ENCODE measurements at regions not wholly inside any gene's neighbourhood (a gene's known extent, or its start where the extent isn't known, plus 50 kb on each side); places are given as distances from the start of the nearest gene placed in this dataset.

DNA sequence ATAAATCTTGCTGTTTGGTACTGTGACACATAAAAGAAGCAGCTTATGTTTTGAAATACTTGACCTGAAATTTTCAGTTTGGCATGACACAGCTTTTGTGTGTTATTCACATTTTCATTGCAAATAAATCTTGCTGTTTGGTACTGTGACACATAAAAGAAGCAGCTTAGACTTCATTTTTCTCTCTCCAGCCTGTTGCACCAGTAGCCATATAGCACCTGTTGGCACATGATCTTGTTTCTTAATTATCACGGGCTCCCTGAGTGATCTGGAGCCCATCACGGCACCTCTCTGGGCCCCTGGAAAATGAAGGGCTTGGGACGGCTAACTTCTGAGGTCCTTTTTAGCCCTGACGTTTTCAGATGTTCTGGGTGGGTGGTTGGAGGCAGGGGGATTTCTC is 77.4 kb upstream of the SLCO3A1 start:
- DNase-seq (ENCODE audit: extremely low spot score, insufficient read length, low read depth) (no peak), FAIRE-seq (no peak)

DNA sequence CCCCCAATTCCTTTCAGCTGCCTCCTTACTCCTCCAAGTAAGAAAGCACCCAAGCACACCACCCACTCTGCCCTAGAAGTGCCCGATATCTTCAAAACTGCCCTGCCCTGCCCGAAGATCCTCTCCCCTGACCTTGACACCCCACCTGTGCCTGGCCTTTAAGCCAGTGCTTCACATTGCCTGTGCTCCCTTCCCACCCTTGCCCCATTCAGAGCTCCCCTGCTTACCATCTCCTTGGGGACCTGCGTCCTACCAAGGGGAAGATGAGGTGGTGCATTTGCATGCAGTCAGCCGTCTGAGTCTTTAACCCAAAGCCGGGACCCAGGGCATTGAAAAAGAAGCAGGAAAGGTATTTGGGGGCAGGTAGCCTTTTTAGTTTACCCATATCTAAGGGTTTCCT is 73.5 kb upstream of the SLCO3A1 start:
- no peak for DNase-seq (ENCODE audit: extremely low spot score, insufficient read length, low read depth)
- no peak for FAIRE-seq

DNA sequence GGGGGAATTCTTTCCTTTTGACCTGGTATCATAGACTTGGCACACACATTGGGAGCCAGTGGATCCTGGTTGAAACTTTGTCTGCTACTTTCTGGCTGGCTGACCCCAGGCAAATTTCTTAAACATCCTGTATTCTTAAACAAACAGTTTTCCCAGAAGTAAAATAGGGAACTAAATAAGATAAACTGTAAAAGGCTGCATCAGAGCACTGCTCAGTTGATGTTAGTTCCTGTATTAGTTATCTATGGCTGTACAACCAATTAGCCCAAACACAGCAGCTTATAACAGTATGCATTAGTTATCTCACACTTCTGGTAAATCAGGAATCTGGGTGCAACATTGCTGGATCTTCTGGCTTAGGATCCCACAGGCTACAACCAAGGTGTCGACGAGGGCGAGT is 73.1 kb upstream of the SLCO3A1 start:
- DNase-seq (ENCODE audit: extremely low spot score, insufficient read length, low read depth) (no peak), FAIRE-seq (no peak)

DNA sequence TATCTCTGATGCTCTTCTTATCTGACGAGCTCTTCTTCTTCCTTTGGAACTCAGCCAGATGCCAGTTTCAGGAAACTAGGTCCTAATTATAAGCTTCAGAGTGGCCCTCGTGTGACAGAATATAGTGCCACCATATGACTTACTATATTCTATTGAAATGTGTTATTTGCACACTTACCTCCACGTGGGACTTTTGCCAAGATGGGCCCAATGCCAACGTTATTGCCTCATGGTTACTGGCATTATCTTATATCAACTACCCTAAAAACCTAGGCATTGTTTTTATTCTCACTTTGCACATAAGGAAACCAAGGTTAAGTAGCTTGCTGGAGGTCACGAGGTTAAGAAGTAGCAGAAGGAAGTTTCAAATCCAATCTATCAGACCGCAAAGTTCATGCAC is 71.3 kb upstream of the SLCO3A1 start:
- DNase-seq (ENCODE audit: extremely low spot score, insufficient read length, low read depth) (no peak), FAIRE-seq (no peak)

DNA sequence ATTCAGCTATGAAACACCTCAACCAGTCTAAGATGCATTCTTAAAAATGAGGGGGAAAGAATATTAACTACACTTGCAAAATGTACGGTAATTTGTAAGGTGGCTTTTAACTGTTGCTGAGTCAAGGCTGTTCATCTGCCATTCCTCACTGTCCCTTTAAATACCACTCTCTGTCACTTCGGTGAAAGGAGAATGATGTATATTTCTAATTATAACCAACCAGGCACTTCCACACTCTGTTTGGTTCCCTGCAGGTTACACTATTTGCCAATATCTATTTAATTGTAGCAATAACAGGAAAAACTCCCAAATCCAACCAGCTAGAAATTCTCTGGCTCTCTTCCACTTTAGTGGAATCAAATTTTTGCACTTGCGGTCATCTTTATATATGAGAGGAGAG is 70.5 kb upstream of the SLCO3A1 start:
- FAIRE-seq (no peak), DNase-seq (ENCODE audit: extremely low spot score, insufficient read length, low read depth) (no peak)

DNA sequence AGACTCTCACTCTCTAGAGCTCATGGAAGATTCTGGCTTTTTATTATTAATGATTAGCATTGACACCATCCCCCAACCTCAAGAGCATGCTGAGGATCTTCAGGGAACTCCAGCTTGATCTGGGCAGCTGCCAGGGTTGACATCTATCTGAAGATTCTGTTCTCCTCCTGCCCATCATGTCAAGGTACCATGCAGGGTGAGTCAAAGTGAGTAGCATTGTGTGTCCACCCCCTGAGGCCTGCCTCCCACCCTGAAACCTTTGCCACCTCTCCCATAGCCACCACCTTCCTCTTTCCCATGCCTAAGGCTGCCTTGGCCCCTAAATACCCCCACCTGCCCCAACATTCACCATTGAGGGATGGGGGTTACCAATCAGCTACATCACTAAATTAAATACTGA is 70.1 kb upstream of the SLCO3A1 start:
- FAIRE-seq (no peak), DNase-seq (ENCODE audit: extremely low spot score, insufficient read length, low read depth) (no peak)

DNA sequence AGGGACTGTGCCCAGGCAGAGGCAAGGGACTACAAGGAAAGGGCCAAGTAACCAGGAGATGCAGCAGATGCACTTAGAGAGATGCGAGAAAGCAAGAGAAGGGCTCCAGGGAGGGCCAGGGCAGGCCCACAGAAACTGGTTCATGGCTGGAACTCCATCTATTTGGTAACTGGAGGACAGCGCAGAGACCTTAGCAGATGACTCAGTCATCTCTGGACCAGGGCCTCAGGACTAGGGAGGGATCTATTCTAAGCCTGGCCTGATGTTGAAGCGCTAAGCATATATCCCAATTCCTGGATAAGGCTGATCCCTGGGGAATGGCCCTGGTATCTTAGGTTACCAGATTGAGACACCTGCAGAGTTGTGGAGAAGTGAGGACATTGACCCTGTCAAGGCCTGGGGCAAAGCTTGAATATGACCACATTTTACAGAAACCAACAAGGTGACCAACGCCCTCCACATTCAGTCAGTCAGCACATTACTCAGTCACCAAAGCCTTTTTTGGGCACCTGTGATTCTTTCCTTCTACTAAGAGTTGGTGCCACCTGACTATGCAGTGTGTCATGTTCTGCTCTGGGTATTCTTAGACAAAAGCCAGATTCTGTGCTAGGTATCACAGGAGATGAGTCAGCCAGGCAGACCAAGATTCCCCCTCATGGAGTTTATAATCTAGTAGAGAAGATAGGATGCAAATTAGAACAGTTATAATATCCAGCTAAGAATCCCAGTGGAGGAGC is 68.4 kb upstream of the SLCO3A1 start:
- no peak for DNase-seq (ENCODE audit: extremely low spot score, insufficient read length, low read depth)
- FAIRE-seq: no peak

DNA sequence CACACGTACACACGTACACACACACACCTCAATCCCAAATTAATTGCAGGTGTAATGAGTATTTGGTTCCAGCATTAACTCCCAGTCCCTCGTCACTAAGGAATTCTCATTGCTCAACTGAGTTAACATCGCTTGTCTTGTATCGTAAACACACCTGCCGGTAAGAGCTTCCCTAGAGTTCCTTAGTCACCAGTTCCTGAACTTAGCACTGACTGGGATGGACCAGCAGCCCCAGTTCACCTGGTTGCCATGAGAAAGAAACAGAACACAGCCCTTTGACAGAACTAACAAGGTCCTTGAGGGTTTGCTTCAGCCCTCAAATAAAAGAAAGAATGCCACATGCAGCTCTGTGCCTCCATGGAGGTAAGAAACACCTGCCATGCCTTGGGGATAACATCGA is 66.3 kb upstream of the SLCO3A1 start:
- FAIRE-seq: no peak
- no peak for DNase-seq (ENCODE audit: extremely low spot score, insufficient read length, low read depth)

DNA sequence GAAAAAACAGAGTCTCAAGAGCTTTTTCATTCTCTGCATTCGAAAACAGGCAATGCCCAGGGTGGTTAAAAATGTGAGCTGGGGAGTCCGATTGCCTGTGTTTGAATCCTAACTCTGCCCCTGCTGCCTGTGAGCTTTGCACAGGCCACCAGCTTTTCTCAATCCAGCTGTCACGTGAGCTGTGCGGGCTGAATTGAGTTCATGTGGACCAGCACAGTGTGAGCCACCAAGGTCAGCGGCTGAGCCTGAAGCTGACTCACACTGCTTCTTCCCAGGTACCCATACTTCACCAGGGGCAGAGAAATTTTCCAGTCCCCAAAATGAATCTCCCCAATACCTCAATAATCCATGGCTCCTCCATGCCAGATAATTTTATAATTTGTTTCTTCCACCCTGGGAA is 64.4 kb upstream of the SLCO3A1 start:
- no peak for FAIRE-seq

DNA sequence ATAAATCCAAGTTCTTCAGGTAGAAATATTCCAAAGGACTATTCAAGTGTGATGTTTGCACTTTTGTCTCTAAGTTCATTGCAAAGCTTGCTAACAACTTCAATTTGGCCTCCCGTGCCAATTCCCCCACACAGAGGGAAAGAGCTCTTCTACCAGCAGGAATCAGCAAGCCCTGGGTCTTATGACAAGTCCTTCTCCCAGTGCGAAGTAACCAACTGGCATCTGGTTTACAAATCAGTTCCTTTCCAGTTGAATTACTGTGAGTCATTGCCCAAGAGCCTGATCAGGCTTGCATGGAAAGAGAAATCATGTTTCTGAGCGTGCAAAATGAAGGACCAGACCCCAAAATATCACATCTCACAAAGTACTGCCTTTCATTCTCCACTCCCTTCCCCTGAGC is 62.7 kb upstream of the SLCO3A1 start:
- DNase-seq (ENCODE audit: extremely low spot score, insufficient read length, low read depth) (no peak), FAIRE-seq (no peak)

More for the DNA sequence above, 64.4 kb upstream of the SLCO3A1 start:
- DNase-seq (ENCODE audit: extremely low spot score, insufficient read length, low read depth): no peak

DNA sequence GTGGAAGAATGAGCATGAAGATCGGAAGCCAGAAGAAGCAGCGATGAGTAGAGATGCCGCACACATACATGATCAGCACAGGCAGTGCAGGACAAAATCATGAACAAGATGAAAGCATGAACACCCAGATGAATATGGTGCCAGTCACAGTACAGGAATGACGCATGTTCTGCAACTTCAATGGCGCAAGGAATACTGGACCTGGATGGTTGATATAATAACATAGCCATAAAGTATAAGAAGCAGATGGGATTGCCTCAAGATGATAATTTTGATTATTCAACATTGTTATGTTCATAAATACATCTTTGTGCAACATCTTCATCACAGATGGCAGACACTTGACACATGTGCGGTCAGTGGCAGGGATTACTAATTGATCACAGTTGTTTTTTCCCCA is 59.7 kb upstream of the SLCO3A1 start:
- FAIRE-seq (no peak), DNase-seq (ENCODE audit: extremely low spot score, insufficient read length, low read depth) (no peak)

DNA sequence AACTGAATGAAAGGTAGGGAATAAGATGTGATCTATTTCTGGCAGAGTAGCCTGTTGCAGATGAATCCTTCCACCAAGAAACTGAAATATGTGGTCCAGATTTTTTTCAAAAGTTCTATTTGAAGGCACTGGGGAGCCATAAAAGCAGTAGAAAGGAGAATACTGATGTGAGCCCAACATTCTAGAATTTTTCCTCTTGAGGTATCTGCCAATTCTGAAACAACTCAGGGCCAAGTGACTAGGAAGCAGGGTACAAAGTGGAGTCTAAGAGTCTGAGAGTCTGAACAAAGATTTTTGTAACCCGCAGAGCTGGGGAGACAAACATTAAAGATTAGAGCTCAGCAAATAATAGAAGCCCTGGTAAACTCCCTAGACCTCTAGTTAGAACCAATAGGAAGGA is 58.3 kb upstream of the SLCO3A1 start:
- FAIRE-seq (no peak), DNase-seq (ENCODE audit: extremely low spot score, insufficient read length, low read depth) (no peak)

DNA sequence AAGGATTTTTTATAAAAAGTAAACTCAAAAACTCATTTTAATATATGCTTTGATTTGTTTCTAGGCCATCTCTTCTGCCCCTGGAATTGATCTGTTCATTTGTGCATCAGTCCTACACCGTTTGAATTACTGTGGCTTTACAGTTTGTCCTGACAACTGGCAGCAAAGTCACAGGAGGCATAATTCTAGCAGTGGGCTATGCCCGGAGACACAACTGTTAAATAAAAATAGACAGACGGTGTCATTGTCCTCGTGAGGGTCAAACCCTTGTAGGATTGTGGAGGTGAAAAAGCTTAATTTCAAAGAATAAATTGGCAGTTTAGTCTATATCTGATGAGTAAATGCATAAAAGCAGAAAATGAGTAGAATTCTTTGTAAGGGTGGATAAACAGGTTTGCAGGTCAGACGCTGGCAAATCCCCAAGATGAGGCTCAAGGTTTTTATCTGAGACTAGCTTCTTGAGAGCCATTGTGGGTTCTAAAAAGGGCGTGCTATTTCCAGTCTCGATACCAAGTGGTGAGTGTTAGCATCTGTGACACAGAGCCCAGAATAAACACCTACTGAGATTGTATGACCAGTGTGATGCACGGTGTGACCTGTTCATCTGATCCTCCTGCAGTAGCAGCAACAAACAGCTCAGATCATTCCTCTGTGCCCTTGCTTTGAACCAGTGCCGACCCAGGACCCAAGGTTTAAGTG is 51.5 kb upstream of the SLCO3A1 start:
- no peak for FAIRE-seq
- no peak for DNase-seq (ENCODE audit: extremely low spot score, insufficient read length, low read depth)

DNA sequence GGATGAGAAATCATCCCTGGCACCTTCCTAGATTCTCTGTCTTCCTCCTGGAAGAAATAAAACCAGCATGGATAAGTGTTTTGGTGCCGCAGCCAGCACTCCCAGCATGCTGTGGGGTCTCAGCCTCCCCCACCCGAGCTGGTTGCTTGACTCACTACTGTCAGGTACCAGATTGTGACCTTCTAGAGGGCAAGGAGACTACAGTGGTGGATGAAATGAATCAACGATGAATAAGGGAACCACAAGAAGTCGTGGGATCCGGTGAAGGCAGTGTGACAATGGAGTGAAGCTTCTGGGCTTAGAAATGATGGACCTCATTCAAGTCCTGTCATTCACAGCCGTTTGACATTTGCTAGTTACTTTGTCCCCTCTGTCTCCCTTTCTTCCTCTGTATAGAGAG is 50.2 kb upstream of the SLCO3A1 start:
- FAIRE-seq: no peak
- no peak for DNase-seq (ENCODE audit: extremely low spot score, insufficient read length, low read depth)

Data from GM18507 (cell line).